Tibial nerve (tissue), 4 donors: ENCODE measurements at regions not wholly inside any gene's neighbourhood (a gene's known extent, or its start where the extent isn't known, plus 50 kb on each side); places are given as distances from the start of the nearest gene placed in this dataset.

Source experiments
- DNase-seq, 2 donors: peaks; one replicate each; pipeline ENCODE4 v3.0.0-alpha.2; 2019; ENCODE audit warnings: low spot score in 2 of 2
- H3K27ac ChIP-seq, 4 donors: fragments of 200-600 bp; sonication (generic) in 3 of 4; one replicate each; pipeline ENCODE4 v1.5.1; 2017 to 2019; ENCODE audit warnings: mild to moderate bottlenecking in 1 of 4
- H3K27me3 ChIP-seq, 2 donors: fragments of 200-600 bp; sonication (generic) in 1 of 2; one replicate each; pipeline versions ENCODE4 v1.5.1 to v1.6.0; 2017 to 2019
- H3K36me3 ChIP-seq, 3 donors: fragments of 200-600 bp; sonication (generic); one replicate each; pipeline ENCODE4 v1.5.1; 2018 to 2019
- H3K4me1 ChIP-seq, 4 donors: fragments of 200-600 bp; sonication (generic) in 3 of 4; one replicate each; pipeline ENCODE4 v1.5.1; 2017 to 2019
- H3K4me3 ChIP-seq, 4 donors: fragments of 200-600 bp; sonication (generic) in 3 of 4; one replicate each; pipeline ENCODE4 v1.5.1; 2017 to 2019; ENCODE audit warnings: mild to moderate bottlenecking in 1 of 4, moderate library complexity in 1 of 4
- H3K9me3 ChIP-seq, 4 donors: fragments of 200-600 bp; sonication (generic) in 3 of 4; one replicate each; pipeline ENCODE4 v1.5.1; 2017 to 2019
- EP300 ChIP-seq, 2 donors: sonication (generic); formaldehyde crosslinking; IDR thresholded peaks; one replicate each; pipeline ENCODE4 v1.6.1; 2017; ENCODE audit warnings: antibody characterized with exemption in 2 of 2, mild to moderate bottlenecking in 1 of 2
- POLR2A ChIP-seq, 2 donors: fragments of 450-650 bp; IDR thresholded peaks; one replicate each; pipeline ENCODE4 v1.6.1; 2017; ENCODE audit warnings: antibody characterized with exemption in 2 of 2, mild to moderate bottlenecking in 2 of 2, moderate library complexity in 2 of 2
- WGBS, 2 donors: methylation state at CpG; one replicate each; pipeline ENCODE4 v1.1.5; 2018; 5-methylcytosine and 5-hydroxymethylcytosine counted together
- TF ChIP-seq, protein P1 (sequence below), 5 experiments: fragments of 200-600 bp in 3 of 5; fragments of 450-650 bp in 2 of 5; sonication (generic) in 3 of 5; IDR thresholded peaks; one replicate each; pipeline ENCODE4 v1.5.1; 2016 to 2019; ENCODE audit warnings: antibody characterized with exemption in 5 of 5, mild to moderate bottlenecking in 3 of 5, moderate library complexity in 2 of 5

GRCh38 chr17:72254808-72255449 lies 134.1 kb downstream of the SOX9 start:
- Histone ChIP-seq H3K4me3 (no peak overlapping the region), H3K4me1 (no peaks in the 10 kb centered on the region), H3K9me3 (peaks cover 0 to 11% (median 0%) of the 10 kb centered on the region in 4 donors), H3K27ac (no peak overlapping the region), H3K36me3 (no peaks in the 10 kb centered on the region), H3K27me3 (no peaks in the 10 kb centered on the region)
- DNase-seq: no peak
- TF ChIP-seq POLR2A (IDR thresholded peaks at IDR 0.05): no peak
- TF ChIP-seq, protein P1, sequence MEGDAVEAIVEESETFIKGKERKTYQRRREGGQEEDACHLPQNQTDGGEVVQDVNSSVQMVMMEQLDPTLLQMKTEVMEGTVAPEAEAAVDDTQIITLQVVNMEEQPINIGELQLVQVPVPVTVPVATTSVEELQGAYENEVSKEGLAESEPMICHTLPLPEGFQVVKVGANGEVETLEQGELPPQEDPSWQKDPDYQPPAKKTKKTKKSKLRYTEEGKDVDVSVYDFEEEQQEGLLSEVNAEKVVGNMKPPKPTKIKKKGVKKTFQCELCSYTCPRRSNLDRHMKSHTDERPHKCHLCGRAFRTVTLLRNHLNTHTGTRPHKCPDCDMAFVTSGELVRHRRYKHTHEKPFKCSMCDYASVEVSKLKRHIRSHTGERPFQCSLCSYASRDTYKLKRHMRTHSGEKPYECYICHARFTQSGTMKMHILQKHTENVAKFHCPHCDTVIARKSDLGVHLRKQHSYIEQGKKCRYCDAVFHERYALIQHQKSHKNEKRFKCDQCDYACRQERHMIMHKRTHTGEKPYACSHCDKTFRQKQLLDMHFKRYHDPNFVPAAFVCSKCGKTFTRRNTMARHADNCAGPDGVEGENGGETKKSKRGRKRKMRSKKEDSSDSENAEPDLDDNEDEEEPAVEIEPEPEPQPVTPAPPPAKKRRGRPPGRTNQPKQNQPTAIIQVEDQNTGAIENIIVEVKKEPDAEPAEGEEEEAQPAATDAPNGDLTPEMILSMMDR (IDR thresholded peaks at IDR 0.05): no peak
- no peak for TF ChIP-seq EP300 (IDR thresholded peaks at IDR 0.05)
- 91 to 95% methylated on average over 4 of the region's 4 CpGs for WGBS, 2 donors

DNA sequence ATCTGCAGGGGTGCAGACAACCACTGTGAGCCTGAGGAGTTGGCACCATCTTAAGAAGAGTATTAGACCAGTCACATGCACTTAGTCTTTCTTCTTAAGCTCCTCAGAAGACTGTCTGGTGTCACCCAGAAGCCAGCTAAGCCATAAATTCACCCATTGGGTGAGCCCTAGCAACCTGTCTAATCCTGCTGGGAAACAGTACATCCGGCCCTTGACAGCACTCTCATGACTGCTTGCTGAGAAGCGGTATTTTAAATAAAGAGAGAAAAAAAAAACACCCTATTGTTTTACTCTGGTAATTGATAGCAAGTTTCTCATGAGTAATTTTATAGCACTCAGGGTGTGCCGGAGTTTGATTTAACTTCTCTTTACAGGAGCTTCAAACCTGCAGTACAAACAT lies 134.7 kb downstream of the SOX9 start:
- WGBS, 2 donors: 83 to 89% methylated on average over 3 of the region's 3 CpGs
- Histone ChIP-seq H3K36me3 (no peaks in the 10 kb centered on the region), H3K4me1 (no peaks in the 10 kb centered on the region), H3K27me3 (no peaks in the 10 kb centered on the region), H3K9me3 (peaks cover 0 to 11% (median 0%) of the 10 kb centered on the region in 4 donors), H3K27ac (no peak overlapping the region), H3K4me3 (no peak overlapping the region)
- TF ChIP-seq, protein P1 (IDR thresholded peaks at IDR 0.05): no peak
- no peak for TF ChIP-seq EP300 (IDR thresholded peaks at IDR 0.05)
- TF ChIP-seq POLR2A (IDR thresholded peaks at IDR 0.05): no peak
- no peak for DNase-seq

GRCh38 chr17:72258711-72259110 lies 137.9 kb downstream of the SOX9 start:
- Histone ChIP-seq H3K9me3 (peaks cover 0 to 6% (median 0%) of the 10 kb centered on the region in 4 donors), H3K36me3 (no peaks in the 10 kb centered on the region), H3K27ac (no peak overlapping the region), H3K4me3 (no peak overlapping the region), H3K4me1 (no peaks in the 10 kb centered on the region), H3K27me3 (no peaks in the 10 kb centered on the region)
- WGBS, 2 donors: 93 to 95% methylated on average over 3 of the region's 3 CpGs
- DNase-seq: no peak
- TF ChIP-seq POLR2A (IDR thresholded peaks at IDR 0.05): no peak
- TF ChIP-seq, protein P1 (IDR thresholded peaks at IDR 0.05): no peak
- no peak for TF ChIP-seq EP300 (IDR thresholded peaks at IDR 0.05)

- Histone ChIP-seq H3K4me1 (no peaks in the 10 kb centered on the region), H3K36me3 (no peaks in the 10 kb centered on the region), H3K9me3 (no peaks in the 10 kb centered on the region), H3K27ac (no peak overlapping the region), H3K4me3 (no peak overlapping the region), H3K27me3 (no peaks in the 10 kb centered on the region)
- 58 to 66% methylated on average over 6 of the region's 6 CpGs for WGBS, 2 donors
- TF ChIP-seq, protein P1 (IDR thresholded peaks at IDR 0.05): no peak
- TF ChIP-seq POLR2A (IDR thresholded peaks at IDR 0.05): no peak
- TF ChIP-seq EP300 (IDR thresholded peaks at IDR 0.05): no peak
- DNase-seq: no peak
Observed at GRCh38 chr17:72259922-72260321, 139.1 kb downstream of the SOX9 start.

- H3K27ac ChIP-seq: no peak overlapping the region
- DNase-seq: no peak
- no peaks in the 10 kb centered on the region for H3K9me3 ChIP-seq
- no peaks in the 10 kb centered on the region for H3K27me3 ChIP-seq
- H3K36me3 ChIP-seq: no peaks in the 10 kb centered on the region
- TF ChIP-seq, protein P1 (IDR thresholded peaks at IDR 0.05): no peak
- TF ChIP-seq EP300 (IDR thresholded peaks at IDR 0.05): no peak
- no peak for TF ChIP-seq POLR2A (IDR thresholded peaks at IDR 0.05)
- H3K4me3 ChIP-seq: no peak overlapping the region
- no peaks in the 10 kb centered on the region for H3K4me1 ChIP-seq
Observed at GRCh38 chr17:72262766-72263165, 141.9 kb downstream of the SOX9 start.
